ENCODE measurements at regions not wholly inside any gene's neighbourhood (a gene's known extent, or its start where the extent isn't known, plus 50 kb on each side); places are given as distances from the start of the nearest gene placed in this dataset.

GRCh38 chr2:217023611-217024010, 163.7 kb upstream of the TNP1 start:
- no peak for TF ChIP-seq CTCF (IDR thresholded peaks at IDR 0.05)
- TF ChIP-seq POLR2A (IDR thresholded peaks at IDR 0.05), result no peak

Measured in uterus (tissue), 2 donors.